ENCODE measurements at regions not wholly inside any gene's neighbourhood (a gene's known extent, or its start where the extent isn't known, plus 50 kb on each side); places are given as distances from the start of the nearest gene placed in this dataset.

DNA sequence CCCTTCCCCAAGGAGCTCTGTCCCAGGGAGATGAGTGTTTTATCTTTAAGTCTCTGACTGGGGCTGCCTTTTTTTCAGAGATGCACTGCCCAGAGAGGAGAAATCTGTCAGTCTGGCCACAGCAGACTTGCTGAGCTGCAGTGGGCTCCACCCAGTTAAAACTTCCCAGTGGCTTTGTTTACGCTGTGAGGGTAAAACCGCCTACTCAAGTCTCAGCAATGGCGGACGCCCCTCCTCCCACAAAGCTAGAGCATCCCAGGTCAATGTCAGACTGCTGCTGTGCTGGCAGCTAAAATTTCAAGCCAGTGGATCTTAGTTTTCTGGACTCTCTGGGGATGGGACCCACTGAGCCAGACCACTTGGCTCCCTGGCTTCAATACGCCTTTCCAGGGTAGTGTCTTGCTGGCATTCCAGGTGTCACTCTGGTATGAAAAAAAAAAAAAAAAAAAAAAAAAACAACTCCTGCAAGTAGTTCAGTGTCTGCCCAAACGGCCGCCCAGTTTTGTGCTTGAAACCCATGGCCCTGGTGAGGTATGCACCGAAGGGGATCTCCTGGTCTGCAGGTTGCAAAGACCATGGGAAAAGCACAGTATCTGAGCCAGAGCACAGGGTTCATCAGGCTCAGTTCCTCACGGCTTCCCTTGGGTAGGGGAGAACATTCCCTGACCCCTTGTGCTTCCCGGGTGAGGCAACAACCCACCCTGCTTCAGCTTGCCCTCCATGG is 1616.1 kb upstream of the ADGRL3 start:
- Histone ChIP-seq H3K27me3 (no peaks in the 10 kb centered on the region), H3K36me3 (ENCODE audit: low read depth, missing control alignments) (no peaks in the 10 kb centered on the region), H3K4me1 (no peaks in the 10 kb centered on the region), H3K4me3 (no peak overlapping the region), H3K9me3 (no peaks in the 10 kb centered on the region), H3K27ac (no peak overlapping the region)
- intact Hi-C loops (cut with DNase I; ENCODE audit: low total_unique reads) = no loop called here
- no peak for TF ChIP-seq POLR2A (IDR thresholded peaks at IDR 0.05)
- TF ChIP-seq, protein P1, sequence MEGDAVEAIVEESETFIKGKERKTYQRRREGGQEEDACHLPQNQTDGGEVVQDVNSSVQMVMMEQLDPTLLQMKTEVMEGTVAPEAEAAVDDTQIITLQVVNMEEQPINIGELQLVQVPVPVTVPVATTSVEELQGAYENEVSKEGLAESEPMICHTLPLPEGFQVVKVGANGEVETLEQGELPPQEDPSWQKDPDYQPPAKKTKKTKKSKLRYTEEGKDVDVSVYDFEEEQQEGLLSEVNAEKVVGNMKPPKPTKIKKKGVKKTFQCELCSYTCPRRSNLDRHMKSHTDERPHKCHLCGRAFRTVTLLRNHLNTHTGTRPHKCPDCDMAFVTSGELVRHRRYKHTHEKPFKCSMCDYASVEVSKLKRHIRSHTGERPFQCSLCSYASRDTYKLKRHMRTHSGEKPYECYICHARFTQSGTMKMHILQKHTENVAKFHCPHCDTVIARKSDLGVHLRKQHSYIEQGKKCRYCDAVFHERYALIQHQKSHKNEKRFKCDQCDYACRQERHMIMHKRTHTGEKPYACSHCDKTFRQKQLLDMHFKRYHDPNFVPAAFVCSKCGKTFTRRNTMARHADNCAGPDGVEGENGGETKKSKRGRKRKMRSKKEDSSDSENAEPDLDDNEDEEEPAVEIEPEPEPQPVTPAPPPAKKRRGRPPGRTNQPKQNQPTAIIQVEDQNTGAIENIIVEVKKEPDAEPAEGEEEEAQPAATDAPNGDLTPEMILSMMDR (IDR thresholded peaks at IDR 0.05) = no peak
- no peak for DNase-seq
- WGBS, 2 donors = 60 to 83% methylated on average over 10 of the region's 10 CpGs

DNA sequence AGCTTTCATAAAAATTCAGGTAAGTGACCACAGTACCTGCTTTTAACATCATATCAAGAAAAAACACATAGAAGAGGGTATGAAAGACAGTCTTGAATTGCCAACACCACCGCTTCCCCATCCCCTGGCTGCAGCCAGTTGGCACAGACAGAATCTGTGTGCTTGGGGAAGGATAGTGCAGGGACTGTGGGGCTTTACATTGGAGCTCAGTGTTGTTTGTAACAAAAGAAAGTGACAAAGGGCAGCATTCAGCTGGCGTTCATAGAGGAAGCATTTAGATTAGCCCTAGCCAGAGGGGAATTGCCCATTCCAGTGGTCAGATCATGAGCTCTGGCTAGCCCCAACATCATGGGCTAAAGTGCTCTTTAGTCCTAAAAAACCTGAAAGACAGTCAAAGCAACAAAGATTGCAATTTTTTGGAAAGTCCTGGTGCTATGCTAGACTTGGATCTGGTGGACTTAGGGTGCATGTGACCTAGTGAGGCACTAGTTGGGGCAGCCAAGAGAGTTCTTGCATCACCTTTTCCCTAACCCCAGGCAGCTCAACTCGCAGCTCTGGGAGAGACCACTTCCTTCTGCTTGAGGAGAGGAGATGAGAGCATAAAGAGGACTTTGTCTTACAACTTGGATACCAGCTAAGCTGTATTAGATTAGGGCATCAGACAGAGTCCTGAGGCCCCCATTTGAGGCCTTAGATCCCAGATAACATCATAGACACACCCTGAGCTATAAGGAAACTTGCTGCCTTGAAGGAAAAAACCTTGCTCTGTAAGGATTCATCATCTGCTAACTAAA is 1602.4 kb upstream of the ADGRL3 start:
- no peaks in the 10 kb centered on the region for H3K27me3 ChIP-seq
- H3K36me3 ChIP-seq (ENCODE audit: low read depth, missing control alignments) = no peaks in the 10 kb centered on the region
- no peak overlapping the region for H3K4me3 ChIP-seq
- TF ChIP-seq, protein P1 (IDR thresholded peaks at IDR 0.05) = no peak
- TF ChIP-seq POLR2A (IDR thresholded peaks at IDR 0.05) = no peak
- no peaks in the 10 kb centered on the region for H3K9me3 ChIP-seq
- 60 to 82% methylated on average over 3 of the region's 3 CpGs for WGBS, 2 donors
- no peak for DNase-seq
- intact Hi-C loops (cut with DNase I; ENCODE audit: low total_unique reads) = no loop called here
- no peak overlapping the region for H3K27ac ChIP-seq
- H3K4me1 ChIP-seq = no peaks in the 10 kb centered on the region

DNA sequence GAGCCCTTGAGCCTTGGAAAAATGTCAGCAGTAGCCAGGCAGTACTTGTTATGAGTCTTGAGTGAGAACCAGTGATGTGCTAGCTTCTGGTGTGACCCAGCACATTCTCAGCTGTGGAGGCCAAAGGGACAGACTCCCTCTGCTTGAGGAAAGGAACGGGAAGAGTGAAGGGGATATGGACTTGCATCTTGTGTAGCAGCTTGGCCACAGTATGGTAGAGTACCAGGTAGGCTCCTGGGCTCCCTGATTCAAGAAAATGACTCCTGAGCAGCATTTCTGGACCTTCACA is 1601.9 kb upstream of the ADGRL3 start:
- no peaks in the 10 kb centered on the region for H3K9me3 ChIP-seq
- intact Hi-C loops (cut with DNase I; ENCODE audit: low total_unique reads) = no loop called here
- no peak for DNase-seq
- no peaks in the 10 kb centered on the region for H3K4me1 ChIP-seq
- H3K27ac ChIP-seq = no peak overlapping the region
- no peak overlapping the region for H3K4me3 ChIP-seq
- no peaks in the 10 kb centered on the region for H3K36me3 ChIP-seq (ENCODE audit: low read depth, missing control alignments)
- 70 to 93% methylated on average over 1 of the region's 1 CpG for WGBS, 2 donors
- no peaks in the 10 kb centered on the region for H3K27me3 ChIP-seq
- TF ChIP-seq, protein P1 (IDR thresholded peaks at IDR 0.05) = no peak
- TF ChIP-seq POLR2A (IDR thresholded peaks at IDR 0.05) = no peak

DNA sequence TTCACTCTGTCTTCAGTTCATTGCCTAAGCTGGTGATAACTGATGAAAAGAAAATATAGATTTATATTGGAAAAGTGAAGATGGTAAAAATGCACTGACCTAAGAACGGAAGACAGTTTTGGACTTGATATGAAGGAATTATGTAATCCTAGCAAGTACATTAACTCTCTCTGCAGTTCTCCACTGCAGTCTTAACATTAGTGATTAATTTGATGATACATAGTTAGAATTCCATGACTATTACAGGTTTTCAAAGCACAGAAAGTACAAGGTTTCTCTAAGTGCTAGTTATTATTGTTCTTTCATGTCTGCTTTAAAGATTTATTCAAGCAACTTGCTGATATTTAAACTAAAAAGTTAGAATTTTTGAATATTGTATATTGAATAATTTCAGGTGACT is 1591.7 kb upstream of the ADGRL3 start:
- no peaks in the 10 kb centered on the region for H3K27me3 ChIP-seq
- no peak for DNase-seq
- no peaks in the 10 kb centered on the region for H3K4me1 ChIP-seq
- H3K4me3 ChIP-seq = no peak overlapping the region
- 44 to 48% methylated on average over 1 of the region's 1 CpG for WGBS, 2 donors
- TF ChIP-seq, protein P1 (IDR thresholded peaks at IDR 0.05) = no peak
- no peak for TF ChIP-seq POLR2A (IDR thresholded peaks at IDR 0.05)
- no peaks in the 10 kb centered on the region for H3K9me3 ChIP-seq
- no peak overlapping the region for H3K27ac ChIP-seq
- no peaks in the 10 kb centered on the region for H3K36me3 ChIP-seq (ENCODE audit: low read depth, missing control alignments)
- intact Hi-C loops (cut with DNase I; ENCODE audit: low total_unique reads) = no loop called here

Data from testis (tissue), 2 donors.